Endothelial cell of umbilical vein (primary cell): ENCODE measurements at regions not wholly inside any gene's neighbourhood (a gene's known extent, or its start where the extent isn't known, plus 50 kb on each side); places are given as distances from the start of the nearest gene placed in this dataset.

Source experiments
- BruUV-seq: library from RNA; stranded (reverse); fragments of 400-500 nt; replicated peaks from 2 replicates; lab custom pipeline; 2021; lab: Mats Ljungman, UMichigan
- CTCF ChIA-PET: fragments of 300-600, 350-600 bp; sonication (Branson Sonifier 250); formaldehyde crosslinking; loops from one replicate; lab custom pipeline; 2021; ENCODE audit warnings: antibody characterized with exemption, inconsistent platforms; lab: Charles Lee
- POLR2A ChIA-PET: fragments of 300-600, 350-600 bp; sonication (Branson Sonifier 250); formaldehyde crosslinking; loops from one replicate; lab custom pipeline; 2021; ENCODE audit warnings: antibody characterized with exemption, inconsistent platforms; lab: Charles Lee
- DNase-seq: peaks from one replicate; pipeline ENCODE4 v3.0.0-alpha.2; 2011; ENCODE audit warnings: low read depth, low spot score
- FAIRE-seq: peaks from 2 replicates; lab custom pipeline; 2011; peaks lifted over from hg19 to GRCh38; lab: Jason Lieb, UNC
- H2AFZ ChIP-seq: 2 replicates; pipeline ENCODE4 v1.6.0; 2012; ENCODE audit warnings: low read depth, low read length, control low read depth, inconsistent platforms
- H3K27ac ChIP-seq: 2 replicates; pipeline ENCODE4 v1.5.1; 2011; ENCODE audit warnings: low read depth, mild to moderate bottlenecking, control low read depth, low read length, moderate library complexity; ENCODE audit not compliant: insufficient read depth
- H3K27me3 ChIP-seq, 2 experiments: 2 replicates each; pipeline versions ENCODE4 v1.6.0 to v1.6.1; 2011; ENCODE audit warnings: low read length in 2 of 2, mixed read lengths in 1 of 2; ENCODE audit not compliant: control insufficient read depth in 2 of 2, insufficient read depth in 2 of 2
- H3K36me3 ChIP-seq, 2 experiments: 2 replicates in 1 of 2; 3 replicates in 1 of 2; pipeline ENCODE4 v1.5.1; 2011; ENCODE audit warnings: low read length in 2 of 2, mild to moderate bottlenecking in 1 of 2, moderate library complexity in 1 of 2; ENCODE audit not compliant: control insufficient read depth in 2 of 2, insufficient read depth in 2 of 2; ENCODE audit errors: extremely low read depth in 1 of 2
- H3K4me1 ChIP-seq: 3 replicates; pipeline ENCODE4 v1.5.1; 2011; ENCODE audit warnings: mild to moderate bottlenecking, low read length; ENCODE audit not compliant: control insufficient read depth, insufficient read depth; ENCODE audit errors: extremely low read depth
- H3K4me2 ChIP-seq: 2 replicates; pipeline ENCODE4 v1.6.1; 2011; ENCODE audit warnings: low read length, control low read depth, mixed read lengths; ENCODE audit not compliant: insufficient read depth
- H3K4me3 ChIP-seq, 3 experiments: fragments of 200-600 bp in 1 of 3; sonication (generic), shearing (Covaris generic) in 1 of 3; replicated peaks in 1 of 3; 2 replicates each; pipeline ENCODE4 v1.5.1; 2011 to 2016; ENCODE audit warnings: control low read depth in 3 of 3, low read length in 3 of 3, mild to moderate bottlenecking in 2 of 3, inconsistent platforms in 1 of 3, low read depth in 1 of 3, moderate library complexity in 1 of 3; ENCODE audit not compliant: insufficient read depth in 1 of 3
- H3K79me2 ChIP-seq: 2 replicates; pipeline ENCODE4 v1.6.0; 2012; ENCODE audit warnings: low read length, inconsistent platforms; ENCODE audit not compliant: control insufficient read depth, insufficient read depth
- H3K9ac ChIP-seq: replicated peaks from 2 replicates; pipeline ENCODE3; 2011; ENCODE audit warnings: low read length, control low read depth; ENCODE audit not compliant: insufficient read depth; ENCODE audit errors: extremely low read depth
- H3K9me1 ChIP-seq: replicated peaks from 3 replicates; pipeline ENCODE4 v1.6.0; 2011; ENCODE audit warnings: mild to moderate bottlenecking, low read length; ENCODE audit not compliant: control insufficient read depth, insufficient read depth; ENCODE audit errors: extremely low read depth
- H3K9me3 ChIP-seq: replicated peaks from 2 replicates; pipeline ENCODE4 v1.5.1; 2012; ENCODE audit warnings: low read length, inconsistent platforms; ENCODE audit not compliant: control insufficient read depth, insufficient read depth
- H4K20me1 ChIP-seq: replicated peaks from 2 replicates; pipeline ENCODE3; 2011; ENCODE audit warnings: mild to moderate bottlenecking, low read length; ENCODE audit not compliant: control insufficient read depth, insufficient read depth; ENCODE audit errors: extremely low read depth
- EZH2 ChIP-seq: IDR thresholded peaks from 2 replicates; pipeline ENCODE4 v1.6.1; 2012; ENCODE audit warnings: borderline replicate concordance, low read depth, mild to moderate bottlenecking, moderate library complexity, low read length, inconsistent platforms; ENCODE audit not compliant: severe bottlenecking
- FOS ChIP-seq: IDR thresholded peaks from 2 replicates; pipeline ENCODE4 v1.6.1; 2011; ENCODE audit warnings: mild to moderate bottlenecking, low read length, moderate library complexity, borderline replicate concordance; ENCODE audit not compliant: insufficient read depth
- GATA2 ChIP-seq: IDR thresholded peaks from 2 replicates; pipeline ENCODE4 v1.7.0; 2011; ENCODE audit warnings: low read depth, mild to moderate bottlenecking, moderate library complexity, mixed read lengths, low read length; ENCODE audit not compliant: insufficient read length, insufficient read depth
- JUN ChIP-seq: IDR thresholded peaks from 2 replicates; pipeline ENCODE4 v1.6.1; 2011; ENCODE audit warnings: borderline replicate concordance, low read depth; ENCODE audit not compliant: insufficient read length, insufficient read depth
- MYC ChIP-seq: IDR thresholded peaks from one replicate; pipeline ENCODE4 v1.6.1; 2011; ENCODE audit warnings: mild to moderate bottlenecking, low read depth, low read length
- POLR2A ChIP-seq: IDR thresholded peaks from 2 replicates; pipeline ENCODE4 v1.6.1; 2012; ENCODE audit warnings: low read depth, mild to moderate bottlenecking, control low read depth, low read length
- POLR2AphosphoS5 ChIP-seq: IDR thresholded peaks from 2 replicates; pipeline ENCODE4 v1.6.1; 2012; ENCODE audit warnings: low read depth, mild to moderate bottlenecking, control low read depth, low read length, moderate library complexity; ENCODE audit not compliant: insufficient read depth
- dilution Hi-C: fragments of 300-500 bp; cut with MboI; formaldehyde crosslinking; loops from one replicate; pipeline ENCODE4 v1.15.0; 2019; ENCODE audit warnings: low sequenced_read_pairs; ENCODE audit not compliant: extremely low pct_ligation_motif_present
- intact Hi-C: fragments of 100-400 bp; cut with micrococcal nuclease; formaldehyde crosslinking; loops from one replicate; pipeline ENCODE4 v1.10.0; 2022
- TF ChIP-seq, protein P1 (sequence below): IDR thresholded peaks from 2 replicates; pipeline ENCODE4 v1.6.1; 2011; ENCODE audit not compliant: insufficient read depth, insufficient read length
- TF ChIP-seq, protein P2 (sequence below), 2 donors: IDR thresholded peaks; 1 replicate in 1 of 2; 2 replicates in 1 of 2; pipeline ENCODE4 v1.5.1; 2011; ENCODE audit warnings: low read length in 2 of 2, mild to moderate bottlenecking in 2 of 2, moderate library complexity in 2 of 2, control low read depth in 1 of 2, inconsistent platforms in 1 of 2, low read depth in 1 of 2; ENCODE audit not compliant: insufficient read depth in 1 of 2; ENCODE audit errors: extremely low read depth in 1 of 2

DNA sequence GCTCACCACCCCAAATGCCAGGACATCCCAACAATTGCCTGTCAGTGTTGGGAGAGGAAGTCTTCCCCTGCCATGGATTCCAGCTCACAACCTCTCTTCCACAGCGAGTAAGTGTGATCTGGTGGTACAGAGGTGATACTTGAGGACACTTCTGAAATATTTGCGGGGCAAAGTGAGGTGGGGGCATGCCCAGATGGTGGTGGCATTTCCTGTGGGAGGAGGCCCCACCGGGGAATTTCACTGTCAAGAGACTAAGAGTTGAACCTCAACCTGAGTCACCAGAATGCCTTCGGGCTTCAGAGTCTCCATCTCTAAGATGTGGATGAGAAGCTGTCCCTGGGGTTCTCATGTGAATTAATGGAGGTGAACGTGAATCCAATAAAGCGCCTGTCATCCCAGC, 122.3 kb upstream of the RFLNA start:
- DNase-seq (no peak), FAIRE-seq (no peak)
- peaks cover 5% of the 10 kb centered on the region for H3K4me1 ChIP-seq
- dilution Hi-C loops (no loop called here), intact Hi-C loops (no loop called here)
- H3K9me1 ChIP-seq = no peaks in the 10 kb centered on the region
- no peak overlapping the region for H3K9ac ChIP-seq
- H3K36me3 ChIP-seq = no peaks in the 10 kb centered on the region
- TF ChIP-seq FOS = no peak
- no peak for TF ChIP-seq EZH2
- TF ChIP-seq, protein P1, sequence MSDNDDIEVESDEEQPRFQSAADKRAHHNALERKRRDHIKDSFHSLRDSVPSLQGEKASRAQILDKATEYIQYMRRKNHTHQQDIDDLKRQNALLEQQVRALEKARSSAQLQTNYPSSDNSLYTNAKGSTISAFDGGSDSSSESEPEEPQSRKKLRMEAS = no peak
- no peak for TF ChIP-seq MYC
- TF ChIP-seq JUN = no peak
- no peak for TF ChIP-seq POLR2A
- TF ChIP-seq GATA2 = no peak
- BruUV-seq = no TSS peak
- CTCF ChIA-PET = no interaction called here
- H3K27ac ChIP-seq = no peak overlapping the region
- no peaks in the 10 kb centered on the region for H4K20me1 ChIP-seq
- no peak overlapping the region for H2AFZ ChIP-seq
- no peaks in the 10 kb centered on the region for H3K27me3 ChIP-seq
- POLR2A ChIA-PET = no interaction called here
- no peaks in the 10 kb centered on the region for H3K9me3 ChIP-seq
- H3K4me3 ChIP-seq = no peak overlapping the region
- H3K79me2 ChIP-seq = no peaks in the 10 kb centered on the region
- no peak overlapping the region for H3K4me2 ChIP-seq

DNA sequence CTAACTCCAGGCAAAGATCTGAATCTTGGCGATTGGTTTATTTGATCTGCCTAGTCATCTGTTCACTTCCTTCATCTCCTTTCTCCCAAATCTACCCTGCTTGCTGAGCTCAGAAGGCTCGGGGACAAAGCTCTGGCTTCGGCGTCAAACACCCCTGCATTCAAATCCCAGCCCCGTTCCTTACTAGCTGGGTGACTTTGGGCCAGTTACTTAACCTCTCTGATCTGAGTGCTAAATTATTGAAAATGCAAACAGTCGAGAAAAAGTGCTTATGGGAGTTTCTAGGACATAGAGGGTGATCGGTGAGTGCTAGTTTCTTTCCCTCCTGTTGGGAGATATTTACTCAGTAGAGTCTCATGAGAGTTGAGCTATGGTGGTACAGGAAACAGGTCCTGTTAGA, 121.2 kb upstream of the RFLNA start:
- TF ChIP-seq EZH2 (no peak), POLR2AphosphoS5 (no peak), GATA2 (no peak), JUN (no peak), MYC (no peak), POLR2A (no peak), FOS (no peak)
- TF ChIP-seq, protein P1 = no peak
- TF ChIP-seq, protein P2, sequence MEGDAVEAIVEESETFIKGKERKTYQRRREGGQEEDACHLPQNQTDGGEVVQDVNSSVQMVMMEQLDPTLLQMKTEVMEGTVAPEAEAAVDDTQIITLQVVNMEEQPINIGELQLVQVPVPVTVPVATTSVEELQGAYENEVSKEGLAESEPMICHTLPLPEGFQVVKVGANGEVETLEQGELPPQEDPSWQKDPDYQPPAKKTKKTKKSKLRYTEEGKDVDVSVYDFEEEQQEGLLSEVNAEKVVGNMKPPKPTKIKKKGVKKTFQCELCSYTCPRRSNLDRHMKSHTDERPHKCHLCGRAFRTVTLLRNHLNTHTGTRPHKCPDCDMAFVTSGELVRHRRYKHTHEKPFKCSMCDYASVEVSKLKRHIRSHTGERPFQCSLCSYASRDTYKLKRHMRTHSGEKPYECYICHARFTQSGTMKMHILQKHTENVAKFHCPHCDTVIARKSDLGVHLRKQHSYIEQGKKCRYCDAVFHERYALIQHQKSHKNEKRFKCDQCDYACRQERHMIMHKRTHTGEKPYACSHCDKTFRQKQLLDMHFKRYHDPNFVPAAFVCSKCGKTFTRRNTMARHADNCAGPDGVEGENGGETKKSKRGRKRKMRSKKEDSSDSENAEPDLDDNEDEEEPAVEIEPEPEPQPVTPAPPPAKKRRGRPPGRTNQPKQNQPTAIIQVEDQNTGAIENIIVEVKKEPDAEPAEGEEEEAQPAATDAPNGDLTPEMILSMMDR (IDR thresholded peaks at IDR 0.05; ENCODE audit: extremely low read depth in 1 of 2, insufficient read depth in 1 of 2, low read depth in 1 of 2, low read length in 2 of 2) = no peak
- POLR2A ChIA-PET = no interaction called here
- H3K4me2 ChIP-seq = no peak overlapping the region
- BruUV-seq = no TSS peak
- DNase-seq = no peak
- H3K36me3 ChIP-seq = no peaks in the 10 kb centered on the region
- FAIRE-seq = no peak
- H3K9ac ChIP-seq = no peak overlapping the region
- no peaks in the 10 kb centered on the region for H3K9me3 ChIP-seq
- CTCF ChIA-PET = no interaction called here
- intact Hi-C loops = no loop called here
- H3K79me2 ChIP-seq = no peaks in the 10 kb centered on the region
- no peak overlapping the region for H3K27ac ChIP-seq
- H2AFZ ChIP-seq = no peak overlapping the region
- no peaks in the 10 kb centered on the region for H3K9me1 ChIP-seq
- no peaks in the 10 kb centered on the region for H3K27me3 ChIP-seq
- no peaks in the 10 kb centered on the region for H4K20me1 ChIP-seq
- peaks cover 5% of the 10 kb centered on the region for H3K4me1 ChIP-seq
- no peak overlapping the region for H3K4me3 ChIP-seq
- dilution Hi-C loops = no loop called here
